ENCODE measurements at regions not wholly inside any gene's neighbourhood (a gene's known extent, or its start where the extent isn't known, plus 50 kb on each side); places are given as distances from the start of the nearest gene placed in this dataset.

- no peak for TF ChIP-seq CTCF (IDR thresholded peaks at IDR 0.05)
- TF ChIP-seq MEF2A (IDR thresholded peaks at IDR 0.05; ENCODE audit: borderline replicate concordance, low read depth), result no peak
- TF ChIP-seq TAF1 (IDR thresholded peaks at IDR 0.05; ENCODE audit: borderline replicate concordance, low read depth, low read length), result no peak
- no peak for TF ChIP-seq MAX (IDR thresholded peaks at IDR 0.05; ENCODE audit: low read depth)
- TF ChIP-seq GABPA (IDR thresholded peaks at IDR 0.05; ENCODE audit: low read depth), result no peak
Measured at GRCh38 chr14:101251812-101252442, 309.4 kb upstream of the DIO3 start (continued).

GRCh38 chr14:101252443-101253214, 308.7 kb upstream of the DIO3 start:
- no peaks in the 10 kb centered on the region for H3K79me2 ChIP-seq (ENCODE audit: insufficient read depth)
- H3K27me3 ChIP-seq (ENCODE audit: insufficient read depth), result no peaks in the 10 kb centered on the region
- TF ChIP-seq GATA2 (CRISPR knock-in tag; IDR thresholded peaks at IDR 0.05), result no peak
- TF ChIP-seq RCOR1 (IDR thresholded peaks at IDR 0.05; ENCODE audit: low read length), result no peak
- TF ChIP-seq IRF3 (IDR thresholded peaks at IDR 0.05; ENCODE audit: low read depth, low read length), result no peak
- no peak for TF ChIP-seq ELF1 (IDR thresholded peaks at IDR 0.05)
- TF ChIP-seq FOXM1 (IDR thresholded peaks at IDR 0.05; ENCODE audit: low read depth), result no peak
- POLR2A ChIA-PET, result no interaction called here
- H2AFZ ChIP-seq (ENCODE audit: low read depth), result no peak overlapping the region
- CTCF ChIA-PET, result interaction anchor here (0.5 to 1.3 kb wide), 2 partner anchors 17 to 381 kb away, joined by 3 read pairs; no protein-coding TSS in a partner anchor
- no peaks in the 10 kb centered on the region for H4K20me1 ChIP-seq (ENCODE audit: insufficient read depth)
- H3K9me3 ChIP-seq, result no peaks in the 10 kb centered on the region
- WGBS (ENCODE audit: low lambda C conversion rate), result 60% methylated on average over 5 of the region's 13 CpGs
- no peaks in the 10 kb centered on the region; a peak in 1 of 4 replicates for H3K4me1 ChIP-seq (ENCODE audit: control insufficient read depth in 1 of 2, insufficient read depth in 2 of 2, low read depth in 1 of 2, low read length in 1 of 2)
- no peak overlapping the region for H3K4me2 ChIP-seq
- no peaks in the 10 kb centered on the region for H3K36me3 ChIP-seq (replicated peaks in 1 of 2; ENCODE audit: control insufficient read depth in 1 of 2, insufficient read depth in 2 of 2, low read length in 1 of 2)
- peak; percentile 14 for DNase-seq
- no peak overlapping the region for H3K4me3 ChIP-seq (ENCODE audit: low read depth in 2 of 2, low read length in 1 of 2)
- H3K9ac ChIP-seq, result no peak overlapping the region
- H3F3A ChIP-seq (replicated peaks; ENCODE audit: insufficient read depth), result no peaks in the 10 kb centered on the region
- no peak overlapping the region for H3K27ac ChIP-seq (ENCODE audit: low read depth in 2 of 2, low read length in 1 of 2)
- H3K9me2 ChIP-seq, result no peaks in the 10 kb centered on the region

GRCh38 chr14:101253948-101254347, 307.3 kb upstream of the DIO3 start:
- ChIA-PET POLR2A (no interaction called here), CTCF (interaction anchor here (1.3 kb wide), 1 partner anchor 306 kb away, joined by 3 read pairs; no protein-coding TSS in a partner anchor)
- WGBS (ENCODE audit: low lambda C conversion rate), result 52% methylated on average over 5 of the region's 5 CpGs
- Histone ChIP-seq H3K4me3 (ENCODE audit: low read depth in 2 of 2, low read length in 1 of 2) (no peak overlapping the region), H2AFZ (ENCODE audit: low read depth) (no peak overlapping the region), H3K27ac (ENCODE audit: low read depth in 2 of 2, low read length in 1 of 2) (no peak overlapping the region), H3K27me3 (ENCODE audit: insufficient read depth) (no peaks in the 10 kb centered on the region), H3K4me2 (no peak overlapping the region), H3K9me3 (no peaks in the 10 kb centered on the region), H3F3A (replicated peaks; ENCODE audit: insufficient read depth) (no peaks in the 10 kb centered on the region), H3K79me2 (ENCODE audit: insufficient read depth) (no peaks in the 10 kb centered on the region), H3K9ac (no peak overlapping the region), H3K4me1 (ENCODE audit: control insufficient read depth in 1 of 2, insufficient read depth in 2 of 2, low read depth in 1 of 2, low read length in 1 of 2) (no peaks in the 10 kb centered on the region; a peak in 1 of 4 replicates), H3K36me3 (replicated peaks in 1 of 2; ENCODE audit: control insufficient read depth in 1 of 2, insufficient read depth in 2 of 2, low read length in 1 of 2) (no peaks in the 10 kb centered on the region), H3K9me2 (no peaks in the 10 kb centered on the region), H4K20me1 (ENCODE audit: insufficient read depth) (no peaks in the 10 kb centered on the region)
- peak; percentile 6 for DNase-seq
- no peak for TF ChIP-seq FOXM1 (IDR thresholded peaks at IDR 0.05; ENCODE audit: low read depth)
- no peak for TF ChIP-seq RCOR1 (IDR thresholded peaks at IDR 0.05; ENCODE audit: low read length)
- TF ChIP-seq IRF3 (IDR thresholded peaks at IDR 0.05; ENCODE audit: low read depth, low read length), result no peak
- no peak for TF ChIP-seq EZH2phosphoT487 (IDR thresholded peaks at IDR 0.05; ENCODE audit: borderline replicate concordance, low read depth)
- no peak for TF ChIP-seq TEAD4 (IDR thresholded peaks at IDR 0.05; ENCODE audit: borderline replicate concordance, insufficient read depth)
- TF ChIP-seq ZBTB33 (IDR thresholded peaks at IDR 0.05; ENCODE audit: borderline replicate concordance, low read depth), result no peak
- no peak for TF ChIP-seq USF2 (IDR thresholded peaks at IDR 0.05; ENCODE audit: borderline replicate concordance, low read depth, low read length)
- TF ChIP-seq GABPA (IDR thresholded peaks at IDR 0.05; ENCODE audit: low read depth), result no peak
- no peak for TF ChIP-seq SIN3A (IDR thresholded peaks at IDR 0.05; ENCODE audit: borderline replicate concordance, low read depth, low read length)

Data from SK-N-SH (cell line).